GM21825 (cell line): ENCODE measurements at regions not wholly inside any gene's neighbourhood (a gene's known extent, or its start where the extent isn't known, plus 50 kb on each side); places are given as distances from the start of the nearest gene placed in this dataset.
"Not testable (repeated sequence)": the region's sequence is repeated elsewhere in the genome, so short reads cannot be mapped to it uniquely, and the experiment has no call there.

ENCODE experiments used
- ATAC-seq: cut with Tn5 transposase; IDR thresholded peaks from one replicate; pipeline ENCODE4 v1.9.1; 2021; ENCODE audit warnings: mild to moderate bottlenecking, moderate library complexity; ENCODE audit not compliant: unreplicated experiment

DNA sequence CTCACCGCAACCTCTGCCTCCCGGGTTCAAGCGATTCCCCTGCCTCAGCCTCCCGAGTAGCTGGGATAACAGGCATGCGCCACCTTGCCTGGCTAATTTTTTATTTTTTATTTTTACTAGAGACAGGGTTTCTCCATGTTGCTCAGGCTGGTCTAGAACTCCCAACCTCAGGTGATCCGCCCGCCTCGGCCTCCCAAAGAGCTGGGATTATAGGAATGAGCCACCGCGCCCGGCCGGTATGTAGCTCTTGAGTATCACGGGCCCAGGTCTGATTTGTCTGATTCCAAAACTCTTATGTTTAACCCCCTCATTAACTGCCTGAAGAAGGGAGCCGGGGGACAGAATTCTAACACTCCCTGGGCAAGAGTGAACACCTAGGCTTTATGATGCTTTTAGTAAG, 91.7 kb upstream of the OLIG2 start:
- ATAC-seq = not testable (repeated sequence)

DNA sequence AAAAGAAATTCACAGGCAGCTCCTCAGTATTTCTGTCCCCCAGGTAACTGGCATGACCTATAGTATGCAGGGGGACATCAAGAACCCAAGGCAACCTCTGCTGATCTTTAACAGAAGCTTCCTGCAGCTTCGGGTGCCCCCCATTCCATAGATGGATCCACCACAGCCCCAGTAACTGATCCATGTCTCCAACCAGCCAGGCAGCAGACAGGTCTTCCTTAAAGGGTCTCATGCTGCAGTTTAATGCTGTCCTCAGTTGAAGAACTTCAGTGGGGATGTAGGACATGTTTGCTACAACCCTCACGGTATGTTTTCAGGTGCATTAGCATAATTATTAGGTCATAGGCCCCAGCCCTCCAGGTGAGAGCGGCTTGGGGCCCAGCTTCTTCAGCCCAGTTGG, 90.9 kb upstream of the OLIG2 start:
- no peak for ATAC-seq

DNA sequence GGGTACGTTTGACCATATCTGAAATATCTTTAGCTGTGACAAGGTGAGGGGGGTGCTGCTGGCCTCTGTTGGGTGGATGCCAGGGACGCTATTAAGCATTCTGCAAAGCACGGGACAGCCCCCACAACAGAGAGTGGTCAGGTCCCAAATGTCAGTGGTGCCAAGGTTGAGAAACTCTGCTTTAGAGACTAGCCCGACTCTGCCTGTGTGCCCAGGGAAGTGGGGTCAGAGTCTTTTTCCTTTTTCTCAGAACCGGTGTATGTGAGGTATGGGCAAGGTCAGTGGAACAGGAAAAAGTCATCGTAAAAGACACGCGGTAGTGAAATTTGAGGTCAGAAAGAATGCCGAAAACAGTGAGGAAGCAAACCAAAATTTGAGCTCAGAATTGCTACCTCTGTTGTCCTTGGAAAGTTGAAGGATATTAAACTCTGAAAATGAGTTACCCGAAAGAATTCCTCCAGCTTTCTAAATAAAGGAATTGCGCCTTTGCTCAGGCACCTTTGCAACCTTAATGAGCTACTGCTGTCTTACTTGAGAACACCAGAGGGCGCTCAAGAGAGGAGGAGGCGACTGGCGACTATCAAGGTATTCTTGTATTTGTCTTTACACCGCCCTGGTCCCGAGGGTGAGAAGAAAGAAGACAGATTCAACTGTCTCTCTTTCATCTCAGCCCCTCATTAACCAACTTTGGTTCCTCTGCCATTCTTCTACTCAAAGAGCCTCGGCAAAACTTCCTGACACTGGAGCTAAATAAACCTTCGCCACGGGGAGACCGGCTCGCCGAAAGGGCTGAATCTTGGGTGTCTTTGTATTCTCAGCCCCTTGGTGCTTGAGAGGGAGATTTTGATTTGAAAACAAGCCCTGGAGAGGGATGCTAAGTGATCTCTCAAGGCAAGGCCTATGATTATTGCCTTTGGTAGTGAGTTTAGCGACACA, 85.4 kb upstream of the OLIG2 start:
- ATAC-seq = no peak

DNA sequence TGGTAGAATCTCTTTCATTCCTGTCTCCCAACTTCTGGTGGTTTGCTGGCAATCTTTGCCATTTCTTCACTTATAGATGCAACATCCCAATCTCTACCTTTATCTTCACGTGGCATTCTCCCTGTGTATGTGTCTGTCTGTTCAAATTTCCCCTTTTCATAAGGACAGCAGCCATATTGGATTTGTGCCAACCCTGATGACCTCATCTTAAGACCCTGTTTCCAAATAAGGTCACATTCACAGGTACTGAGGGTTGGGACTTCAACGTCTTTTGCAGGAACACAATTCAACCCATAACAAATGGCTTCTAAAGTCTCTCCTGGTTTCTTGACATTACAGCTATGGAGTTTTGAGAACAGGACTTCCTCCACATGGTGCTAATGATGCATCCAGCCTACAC, 84.5 kb upstream of the OLIG2 start:
- ATAC-seq = no peak

DNA sequence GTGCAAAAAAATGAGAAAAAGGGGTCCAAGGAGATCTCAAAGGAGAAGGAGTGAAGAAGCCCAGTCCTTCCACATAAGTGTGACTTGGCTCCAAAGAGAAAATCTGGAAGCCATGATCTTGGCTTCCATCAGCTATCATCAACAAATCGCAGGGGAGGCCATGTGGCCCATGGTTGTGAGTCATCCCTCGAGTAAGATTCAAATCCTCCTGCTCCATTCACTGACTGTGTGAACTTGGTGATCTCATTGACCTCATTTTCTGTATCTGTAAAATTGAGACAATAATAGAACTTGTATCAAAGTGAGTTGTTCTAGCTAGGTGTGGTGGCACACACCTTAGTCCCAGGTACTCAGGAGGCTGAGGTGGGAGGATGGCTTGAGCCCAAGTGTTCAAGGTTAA, 79.1 kb upstream of the OLIG2 start:
- ATAC-seq = no peak

DNA sequence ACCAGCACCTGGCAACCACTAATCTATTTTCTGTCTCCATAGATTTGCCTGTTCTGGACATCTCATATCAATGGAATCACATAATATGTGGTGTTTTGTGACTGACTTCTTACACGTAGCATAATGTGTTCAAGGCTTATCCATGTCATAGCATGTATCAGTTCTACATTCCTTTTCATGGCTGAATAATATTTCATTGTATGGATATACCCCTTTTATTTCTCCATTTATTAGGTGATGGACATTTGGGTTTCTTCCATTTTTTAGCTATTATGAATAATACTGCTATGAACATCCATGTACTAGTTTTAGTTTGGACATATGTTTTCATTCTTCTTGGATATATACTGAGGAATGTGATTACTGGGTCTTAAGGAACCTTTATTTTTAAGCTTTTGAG, 78.0 kb upstream of the OLIG2 start:
- no peak for ATAC-seq

DNA sequence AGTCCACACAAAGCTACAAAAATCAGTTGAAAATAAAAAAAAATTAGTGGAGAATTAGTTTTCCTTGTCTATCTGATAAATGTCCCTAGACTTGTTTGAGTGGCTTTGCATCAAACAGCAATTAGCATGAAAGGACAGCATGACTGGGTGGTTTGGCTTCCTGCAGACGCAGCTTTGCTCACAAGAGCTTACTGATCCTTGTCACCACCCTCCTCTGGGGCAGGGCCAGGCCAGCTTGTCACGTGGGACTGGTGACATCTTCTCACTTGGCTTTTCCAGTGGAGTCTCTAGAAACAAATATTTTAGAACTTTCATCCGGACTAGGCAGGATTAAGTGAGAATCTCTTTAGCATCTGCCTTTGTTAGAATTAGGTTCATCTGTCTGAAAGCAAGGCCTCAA, 76.0 kb upstream of the OLIG2 start:
- no peak for ATAC-seq

DNA sequence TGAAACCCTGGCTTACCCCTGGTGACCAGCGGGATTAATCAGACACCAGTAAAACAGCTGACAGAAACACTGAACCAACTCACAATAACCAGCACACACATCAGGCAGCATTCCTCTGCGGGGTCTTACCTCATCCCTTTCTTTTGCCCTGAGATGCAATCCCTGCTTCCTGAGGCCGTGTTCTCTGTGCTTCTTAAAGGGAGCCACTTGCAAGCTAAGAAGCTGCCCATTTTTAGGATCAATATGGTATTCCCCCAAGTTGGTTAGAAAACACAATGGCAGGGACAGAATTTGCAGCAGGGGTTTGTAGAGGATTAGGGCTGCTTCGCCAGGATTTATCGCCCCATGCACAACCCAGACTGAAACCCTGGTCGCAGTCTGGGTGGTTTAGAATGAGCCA, 74.7 kb upstream of the OLIG2 start:
- ATAC-seq = no peak

DNA sequence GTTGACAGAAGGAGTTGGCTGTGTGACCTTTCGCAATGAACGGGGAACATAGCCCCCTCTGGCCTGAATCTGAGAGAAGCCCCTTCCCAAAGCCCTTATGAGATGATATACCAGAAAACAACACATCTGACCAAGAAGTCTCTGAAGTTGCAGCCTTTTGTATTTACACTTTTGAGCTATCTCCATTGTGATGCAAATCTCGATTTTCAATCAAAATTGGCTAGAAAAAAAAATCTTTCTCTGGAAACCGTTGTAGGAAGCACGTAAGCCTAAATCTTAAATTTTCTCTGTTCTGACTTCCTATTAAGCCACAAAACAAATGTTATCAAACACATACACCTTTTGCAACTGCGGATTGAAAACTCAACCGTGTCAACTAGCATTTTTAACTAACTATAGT, 71.4 kb upstream of the OLIG2 start:
- no peak for ATAC-seq

DNA sequence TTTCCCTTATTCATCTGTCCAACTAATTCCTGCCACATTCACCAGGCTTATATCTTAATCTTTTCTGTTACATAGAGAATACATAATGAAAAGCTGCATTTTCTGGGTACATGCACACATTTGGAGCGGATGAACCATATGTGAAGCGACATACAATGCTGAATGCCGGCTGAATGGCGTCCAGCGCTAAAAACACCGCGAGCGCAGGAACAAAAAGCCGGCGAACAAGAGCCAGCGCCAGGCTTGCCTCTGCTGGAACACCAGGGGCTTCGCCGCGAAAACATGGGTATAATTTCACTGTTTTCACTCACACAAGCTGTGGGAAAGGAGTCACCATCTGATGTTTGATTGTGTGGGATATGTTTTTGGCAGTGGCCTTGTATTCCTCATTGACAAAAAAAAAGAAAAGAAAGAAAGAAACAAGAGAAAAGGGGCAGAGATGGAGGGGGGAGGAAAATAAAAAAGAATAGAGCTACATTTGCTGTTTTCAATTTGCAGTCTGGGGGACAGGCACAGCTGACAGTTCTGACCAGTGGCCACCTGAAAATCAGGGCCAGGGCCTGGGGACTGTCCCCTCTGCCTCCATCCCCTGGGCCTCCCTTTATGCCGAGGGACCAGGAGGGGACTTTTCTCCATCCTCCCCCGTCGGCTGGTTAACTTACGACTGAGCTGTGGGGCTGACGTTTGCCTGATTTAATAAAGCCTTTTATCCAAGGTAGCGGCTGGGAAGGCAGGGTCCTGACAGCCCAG, 70.2 kb upstream of the OLIG2 start:
- ATAC-seq = no peak

DNA sequence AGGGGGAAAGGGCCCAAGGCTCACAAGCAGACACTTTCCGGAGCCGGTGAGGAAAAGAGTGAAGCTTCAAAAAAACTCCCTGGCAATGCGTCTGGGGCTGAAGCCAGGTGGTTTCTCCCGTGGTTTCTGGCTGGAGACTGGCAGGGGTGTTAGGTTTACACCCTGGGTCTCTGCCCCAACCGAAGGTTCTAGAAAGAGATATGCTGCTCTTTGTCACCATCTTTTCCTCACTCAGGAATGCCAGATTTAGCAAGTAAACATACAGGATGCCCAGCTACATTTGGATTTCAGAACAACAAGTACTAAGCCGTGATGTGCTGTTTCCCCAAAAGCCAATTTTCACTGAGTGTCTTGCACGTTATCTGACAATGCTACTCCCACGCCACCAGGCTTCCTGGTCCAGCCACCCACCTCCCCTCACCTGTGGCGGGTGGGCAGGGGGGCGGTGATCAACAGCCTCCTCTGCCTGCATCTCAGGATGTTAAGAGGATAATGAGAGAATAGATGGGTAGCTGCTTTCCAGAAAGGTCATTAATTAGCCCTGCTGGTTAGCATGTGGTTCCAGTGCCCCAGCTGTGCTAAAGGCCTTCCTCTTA, 69.6 kb upstream of the OLIG2 start:
- ATAC-seq = no peak

DNA sequence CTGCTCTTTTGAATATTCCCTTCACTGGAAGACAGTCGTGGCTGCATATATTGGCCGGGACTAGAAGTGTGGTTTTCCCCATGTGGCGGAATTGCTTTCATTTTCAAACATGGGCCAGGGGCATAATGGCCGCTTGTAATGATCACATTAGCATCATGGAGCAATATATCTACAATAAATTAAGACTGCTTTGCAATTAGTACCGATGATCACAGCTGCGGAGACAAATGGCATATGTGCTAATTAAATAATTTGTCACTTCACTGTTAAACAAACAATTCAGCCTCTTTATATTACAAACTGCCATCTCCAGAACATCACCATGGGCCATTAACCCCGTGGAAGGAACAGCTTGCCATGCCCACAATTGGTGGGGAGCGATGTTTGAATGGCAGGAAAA, 68.2 kb upstream of the OLIG2 start:
- ATAC-seq = no peak

DNA sequence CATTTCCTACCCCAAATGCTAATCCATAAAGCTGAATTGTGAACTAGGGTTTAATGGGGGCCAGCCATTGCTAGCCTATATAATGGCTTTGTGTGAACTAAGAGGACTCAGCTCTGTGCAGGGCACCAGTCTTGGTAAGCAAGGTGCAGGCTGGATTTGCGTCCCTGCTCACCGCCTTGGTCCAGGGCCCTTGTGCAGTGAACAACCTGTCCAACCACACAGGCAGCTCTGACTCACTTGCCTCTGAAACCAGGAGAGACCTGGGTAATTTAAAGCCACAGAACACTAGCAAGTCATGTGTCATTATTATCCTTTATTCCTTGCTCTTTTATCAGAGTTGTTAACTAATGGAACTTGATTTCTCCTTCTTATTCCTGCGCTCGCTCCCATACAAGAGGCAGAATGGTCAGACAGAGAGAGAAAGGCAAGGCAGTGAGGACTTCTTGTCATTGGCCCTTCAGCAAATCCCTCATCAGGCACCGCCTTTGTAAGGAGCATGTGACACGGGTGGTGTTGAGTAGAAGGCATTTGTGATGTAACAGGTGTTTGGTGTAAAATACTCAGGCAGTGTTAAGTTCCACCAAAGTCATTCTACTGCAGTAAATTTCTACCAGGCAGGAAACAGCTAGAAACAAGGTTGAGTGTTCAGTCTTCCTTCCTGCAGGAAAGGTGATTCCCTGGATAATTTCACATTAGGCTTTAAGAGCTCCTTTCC, 67.3 kb upstream of the OLIG2 start:
- ATAC-seq = no peak

DNA sequence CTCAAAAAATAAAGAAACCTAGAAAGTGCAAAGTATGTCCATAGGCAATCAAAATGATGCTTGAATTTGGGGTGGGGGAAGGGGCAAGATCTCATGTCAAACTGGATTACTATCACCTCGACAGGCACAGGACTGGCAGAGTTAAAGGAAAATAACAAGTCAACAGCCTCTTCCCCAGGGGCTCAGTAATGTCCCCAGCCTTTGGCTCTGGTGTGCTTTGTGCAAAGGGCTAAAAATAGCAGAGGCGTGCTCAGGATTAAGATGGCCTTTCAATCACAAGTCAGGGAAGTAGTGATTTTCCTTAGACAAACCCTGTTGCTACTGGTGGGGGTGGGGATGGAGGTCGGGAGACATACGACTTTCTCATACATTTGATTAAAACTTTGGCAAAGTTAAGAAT, 63.5 kb upstream of the OLIG2 start:
- ATAC-seq = no peak

DNA sequence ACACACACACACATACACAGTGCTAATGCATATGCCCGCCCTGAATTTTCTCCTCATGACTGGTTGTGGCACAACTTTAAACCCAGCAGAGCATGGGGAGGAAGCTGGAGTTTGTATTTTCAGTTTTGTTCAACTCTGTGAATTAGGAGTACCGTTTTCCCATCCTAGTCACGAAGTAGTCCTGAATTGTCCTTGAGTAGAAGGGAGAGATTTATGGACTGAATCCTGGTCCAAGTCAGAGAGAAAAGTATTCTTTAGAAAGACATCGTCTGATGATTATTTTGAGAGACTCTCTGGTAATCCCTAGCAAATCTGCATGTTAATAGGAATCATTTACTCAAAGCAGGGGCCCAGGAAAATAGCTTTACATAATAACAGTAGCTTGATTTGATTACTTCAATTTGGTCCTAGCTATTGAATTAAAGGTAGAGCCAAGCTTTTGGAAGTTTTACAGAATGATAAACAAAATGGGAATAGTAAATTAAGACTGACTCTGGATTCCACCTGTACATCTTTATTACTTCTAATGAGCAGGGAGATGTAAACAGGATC, 60.5 kb upstream of the OLIG2 start:
- ATAC-seq = no peak

DNA sequence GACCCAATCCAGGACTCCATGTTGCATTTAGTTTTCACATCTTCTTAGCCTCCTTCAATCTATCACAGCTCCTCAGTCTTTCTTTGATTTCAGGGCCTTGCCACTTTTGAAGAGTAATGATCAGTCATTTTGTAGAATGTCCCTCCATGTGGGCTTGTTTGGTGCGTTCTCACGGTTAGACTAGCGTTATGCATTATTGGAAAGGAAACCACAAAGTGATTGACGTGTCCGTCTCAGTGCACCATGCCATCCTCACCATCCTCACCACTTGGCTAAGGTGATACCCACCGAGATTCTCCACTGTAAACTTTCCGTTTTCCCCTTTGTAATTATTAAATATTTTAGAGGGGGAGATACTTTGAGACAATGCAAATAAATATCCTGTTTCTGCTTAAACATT, 59.6 kb upstream of the OLIG2 start:
- ATAC-seq = no peak

DNA sequence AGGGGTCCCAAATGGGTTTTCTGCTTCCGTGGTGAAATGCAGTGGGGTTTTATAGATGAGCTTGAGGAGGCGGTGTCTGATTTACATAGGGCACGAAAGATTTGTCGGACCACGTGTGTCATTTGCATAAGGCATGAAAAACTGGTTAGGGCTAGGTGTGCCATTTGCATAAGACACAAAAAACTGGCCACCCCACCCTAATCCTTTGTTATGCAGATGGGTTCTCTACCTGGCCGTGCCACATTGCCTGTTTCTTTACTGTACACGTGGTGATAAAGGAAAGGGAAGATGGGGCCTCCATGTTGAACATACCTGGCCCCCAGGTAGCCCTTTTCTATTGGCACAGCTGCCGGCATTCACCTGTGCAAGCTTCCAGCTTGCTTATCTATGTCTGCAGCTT, 57.6 kb upstream of the OLIG2 start:
- ATAC-seq = not testable (repeated sequence)

DNA sequence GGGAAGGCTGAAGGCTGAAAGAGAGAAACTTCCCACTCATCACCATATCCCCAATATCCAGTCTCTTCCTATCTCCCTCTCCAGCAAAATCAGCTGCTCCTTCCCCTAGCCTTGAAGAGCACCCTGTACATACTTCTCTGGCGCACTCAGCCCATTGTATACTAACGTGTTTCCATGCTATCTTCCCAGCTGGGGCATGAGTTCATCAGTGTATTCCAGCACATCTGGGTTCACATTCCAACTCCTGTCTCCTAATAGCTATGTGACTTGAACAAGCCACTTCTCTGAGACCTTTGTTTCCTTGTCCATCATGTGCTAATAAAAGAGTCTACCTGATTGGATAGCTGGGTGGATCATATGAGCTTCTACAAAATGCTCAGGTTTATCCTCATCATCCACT, 51.1 kb upstream of the OLIG2 start:
- no peak for ATAC-seq

DNA sequence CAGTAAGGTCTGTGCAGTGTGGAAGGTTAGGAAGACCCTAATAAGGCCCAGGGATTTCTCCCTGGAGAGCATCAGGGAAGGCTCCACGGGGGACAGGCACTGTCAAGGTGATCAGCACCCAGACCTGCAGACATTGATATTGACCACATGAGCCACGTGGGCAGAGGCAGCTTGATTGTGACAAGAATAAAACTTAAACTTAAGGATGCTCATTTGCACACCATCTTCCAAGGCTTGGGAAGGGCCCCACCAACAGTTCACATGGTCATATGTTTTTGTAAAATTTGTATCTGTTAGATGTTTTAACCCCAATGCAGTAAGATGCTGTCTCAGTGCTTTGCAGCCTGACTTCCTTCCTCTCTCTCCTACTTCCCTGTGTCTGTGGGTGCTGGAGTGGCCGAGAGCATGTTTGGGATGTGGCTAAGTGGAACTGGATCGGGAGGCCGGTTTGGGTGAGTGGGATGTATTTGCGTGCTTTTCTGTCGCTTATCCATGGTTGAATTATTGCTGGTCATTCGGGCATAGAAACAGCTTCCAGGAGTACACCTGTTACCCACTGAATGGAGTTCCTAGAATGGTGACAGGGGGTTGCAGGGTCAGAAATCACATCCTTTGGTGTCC, 49.8 kb upstream of the OLIG2 start:
- ATAC-seq = no peak
